WTC11 (cell line): ENCODE measurements at regions not wholly inside any gene's neighbourhood (a gene's known extent, or its start where the extent isn't known, plus 50 kb on each side); places are given as distances from the start of the nearest gene placed in this dataset.
"Not testable (repeated sequence)": the region's sequence is repeated elsewhere in the genome, so short reads cannot be mapped to it uniquely, and the experiment has no call there.

ENCODE experiments used
- ATAC-seq: fragments of 200-7000 bp; cut with Tn5 transposase; 2 replicates; pipeline ENCODE4 v1.10.0; 2021; ENCODE audit warnings: mild to moderate bottlenecking, moderate library complexity
- CTCF ChIA-PET: fragments of 300-600 bp; sonication (Branson Sonifier 250); formaldehyde crosslinking; loops from one replicate; lab custom pipeline; 2021; ENCODE audit warnings: antibody characterized with exemption; lab: Charles Lee
- POLR2A ChIA-PET: fragments of 350-600 bp; sonication (Branson Sonifier 250); formaldehyde crosslinking; loops from one replicate; lab custom pipeline; 2021; ENCODE audit warnings: antibody characterized with exemption; lab: Charles Lee
- DNase-seq: peaks from one replicate; pipeline ENCODE4 v3.0.0; 2021; ENCODE audit warnings: low spot score
- H3K27ac Mint-ChIP-seq: 2 replicates; pipeline ENCODE4 v1.8.0; 2021; ENCODE audit warnings: mixed read lengths
- H3K27me3 Mint-ChIP-seq: 2 replicates; pipeline ENCODE4 v1.8.0; 2021; ENCODE audit warnings: low read depth, mild to moderate bottlenecking, moderate library complexity, mixed read lengths
- H3K36me3 Mint-ChIP-seq: 2 replicates; pipeline ENCODE4 v1.8.0; 2021; ENCODE audit warnings: mixed read lengths
- H3K4me1 Mint-ChIP-seq: 2 replicates; pipeline ENCODE4 v1.8.0; 2022; ENCODE audit warnings: mixed read lengths
- H3K4me3 Mint-ChIP-seq: 2 replicates; pipeline ENCODE4 v1.8.0; 2021; ENCODE audit warnings: mild to moderate bottlenecking, moderate library complexity, mixed read lengths
- H3K9me3 Mint-ChIP-seq: 2 replicates; pipeline ENCODE4 v1.8.0; 2021; ENCODE audit warnings: mixed read lengths

DNA sequence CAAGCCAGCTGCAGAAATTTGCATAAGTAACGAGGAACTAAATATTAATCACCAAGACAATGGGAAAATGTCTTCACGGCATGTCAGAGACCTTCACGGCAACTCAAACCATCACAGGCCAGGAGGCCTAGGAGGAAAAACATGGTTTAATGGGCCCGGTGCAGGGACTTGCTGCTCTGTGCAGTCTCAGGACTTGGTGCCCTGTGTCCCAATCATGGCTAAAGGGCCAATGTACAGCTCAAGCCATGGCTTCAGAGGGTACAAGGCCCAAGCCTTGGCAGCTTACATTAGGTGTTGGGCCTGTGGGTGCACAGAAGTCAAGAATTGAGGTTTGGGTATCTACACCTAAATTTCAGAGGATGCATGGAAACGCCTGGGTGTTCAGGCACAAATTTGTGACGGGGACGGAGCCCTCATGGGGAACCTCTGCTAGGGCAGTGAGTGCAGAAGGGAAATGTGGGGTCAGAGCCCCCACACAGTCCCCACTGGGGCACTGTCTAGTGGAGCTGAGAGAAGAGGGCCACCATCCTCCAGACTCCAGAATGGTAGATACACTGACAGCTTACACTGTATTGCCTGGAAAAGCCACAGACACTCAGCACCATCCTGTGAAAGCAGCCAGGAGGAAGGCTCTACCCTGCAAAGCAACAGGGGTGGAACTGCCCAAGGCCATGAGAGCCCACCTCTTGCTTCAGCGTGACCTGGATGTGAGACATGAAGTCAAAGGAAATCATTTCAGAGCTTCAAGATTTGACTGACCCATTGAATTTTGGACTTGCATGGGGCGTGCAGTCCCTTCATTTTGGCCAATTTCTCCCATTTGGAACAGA lies 5284.3 kb upstream of the TPTE start:
- H3K4me3 Mint-ChIP-seq, CTCF ChIA-PET, POLR2A ChIA-PET, DNase-seq, H3K27ac Mint-ChIP-seq, ATAC-seq, H3K4me1 Mint-ChIP-seq: not testable (repeated sequence)
- Mint-ChIP-seq H3K27me3 (peaks cover 56% of the 10 kb centered on the region), H3K9me3 (peaks cover 91% of the 10 kb centered on the region), H3K36me3 (peaks cover 89% of the 10 kb centered on the region)

DNA sequence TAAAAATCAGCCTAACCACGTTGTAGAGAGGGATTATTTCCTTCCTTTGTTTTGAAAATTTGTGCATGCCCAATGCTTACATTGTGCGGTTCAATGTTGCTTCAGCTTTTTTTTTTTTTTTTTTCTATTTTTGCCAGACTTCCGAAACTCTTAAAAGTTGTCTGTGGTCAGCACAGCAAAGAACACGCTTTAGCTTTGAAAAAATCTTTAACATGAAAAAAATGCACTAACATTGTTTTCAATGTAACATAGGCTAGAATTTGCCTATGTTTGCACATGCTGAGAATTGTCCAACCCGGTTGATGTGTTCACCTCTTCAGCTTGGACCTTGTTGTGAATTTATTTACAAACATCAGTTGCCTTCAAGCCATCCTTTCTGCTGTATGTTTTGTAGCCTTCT lies 5280.9 kb upstream of the TPTE start:
- CTCF ChIA-PET, POLR2A ChIA-PET, ATAC-seq, H3K4me3 Mint-ChIP-seq, H3K4me1 Mint-ChIP-seq, DNase-seq, H3K27ac Mint-ChIP-seq: not testable (repeated sequence)
- H3K9me3 Mint-ChIP-seq: peaks cover 92% of the 10 kb centered on the region
- H3K36me3 Mint-ChIP-seq: peaks cover 89% of the 10 kb centered on the region
- peaks cover 46% of the 10 kb centered on the region for H3K27me3 Mint-ChIP-seq

DNA sequence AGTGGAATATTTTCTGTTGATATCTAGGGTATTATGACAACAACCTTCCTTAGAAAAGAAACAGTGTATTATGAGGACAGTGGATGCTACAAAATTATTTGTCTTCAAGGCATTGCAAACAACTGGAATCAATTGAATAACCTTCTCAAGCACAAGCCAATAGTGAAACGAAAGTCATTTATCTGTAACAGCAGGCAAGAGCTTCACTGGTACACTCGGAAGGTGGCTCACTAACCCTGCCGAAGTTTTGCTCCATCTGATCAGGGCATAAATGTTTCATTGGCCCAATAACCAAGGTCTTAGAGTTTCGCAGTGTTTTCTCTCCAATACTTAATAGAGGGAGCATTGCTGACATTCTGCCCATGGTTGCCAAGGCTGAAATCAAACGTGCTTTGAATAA lies 5278.7 kb upstream of the TPTE start:
- POLR2A ChIA-PET, H3K4me1 Mint-ChIP-seq, DNase-seq, CTCF ChIA-PET, ATAC-seq, H3K4me3 Mint-ChIP-seq, H3K27ac Mint-ChIP-seq: not testable (repeated sequence)
- H3K36me3 Mint-ChIP-seq: peaks cover 87% of the 10 kb centered on the region
- peaks cover 92% of the 10 kb centered on the region for H3K9me3 Mint-ChIP-seq
- H3K27me3 Mint-ChIP-seq: peaks cover 40% of the 10 kb centered on the region

DNA sequence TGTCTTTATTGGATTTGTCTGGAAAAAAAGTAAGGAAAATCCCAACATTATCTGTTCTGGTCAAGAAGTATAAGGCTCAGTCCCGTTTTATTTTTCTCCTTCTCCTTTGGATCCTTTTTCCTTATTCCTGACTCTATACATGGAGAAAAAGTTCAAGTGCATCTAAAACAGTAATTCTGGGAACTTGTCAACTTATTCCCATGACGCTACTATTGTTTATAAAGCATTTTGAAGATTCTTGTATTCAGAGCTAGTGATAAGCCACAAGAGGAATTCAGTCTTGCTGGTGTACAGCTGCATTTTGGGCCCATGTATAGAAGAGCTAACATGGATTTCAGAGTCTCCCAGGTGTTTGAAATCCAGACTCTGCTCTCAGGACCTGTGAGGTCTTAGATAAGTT lies 5278.1 kb upstream of the TPTE start:
- H3K4me3 Mint-ChIP-seq, ATAC-seq, H3K4me1 Mint-ChIP-seq, CTCF ChIA-PET, DNase-seq, H3K27ac Mint-ChIP-seq, POLR2A ChIA-PET: not testable (repeated sequence)
- Mint-ChIP-seq H3K9me3 (peaks cover 92% of the 10 kb centered on the region), H3K27me3 (peaks cover 37% of the 10 kb centered on the region), H3K36me3 (peaks cover 86% of the 10 kb centered on the region)

DNA sequence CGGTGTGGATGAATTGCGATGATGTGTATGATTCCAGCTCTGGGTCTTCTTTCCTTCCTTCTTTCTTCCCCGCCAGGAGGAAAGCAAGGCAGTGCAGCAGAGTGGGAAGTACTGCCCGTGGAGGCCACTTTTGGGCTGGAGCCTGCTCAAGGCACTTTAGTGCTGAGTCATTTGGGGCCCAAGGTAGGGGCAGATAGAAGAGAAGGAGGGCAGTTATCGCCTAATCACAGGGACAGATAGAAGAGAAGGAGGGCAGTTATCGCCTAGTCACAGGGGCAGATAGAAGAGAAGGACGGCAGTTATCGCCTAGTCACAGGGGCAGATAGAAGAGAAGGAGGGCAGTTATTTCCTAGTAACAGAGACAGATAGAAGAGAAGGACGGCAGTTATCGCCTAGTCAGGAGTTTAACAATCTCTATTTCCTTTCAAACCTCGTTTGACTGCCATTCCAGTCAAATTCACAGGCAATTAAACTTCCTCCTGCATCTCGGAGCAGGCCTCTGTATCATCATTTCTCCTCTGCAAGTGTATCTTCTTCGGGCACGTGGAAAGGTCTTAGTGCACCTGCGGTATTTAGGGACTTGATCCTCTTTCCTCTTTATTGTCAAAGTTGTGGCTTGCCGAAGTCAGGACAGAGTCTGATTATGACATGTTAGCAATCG lies 5277.5 kb upstream of the TPTE start:
- ATAC-seq, DNase-seq, H3K4me3 Mint-ChIP-seq, POLR2A ChIA-PET, H3K27ac Mint-ChIP-seq, CTCF ChIA-PET, H3K4me1 Mint-ChIP-seq: not testable (repeated sequence)
- Mint-ChIP-seq H3K9me3 (peaks cover 95% of the 10 kb centered on the region), H3K36me3 (peaks cover 90% of the 10 kb centered on the region), H3K27me3 (peaks cover 41% of the 10 kb centered on the region)

DNA sequence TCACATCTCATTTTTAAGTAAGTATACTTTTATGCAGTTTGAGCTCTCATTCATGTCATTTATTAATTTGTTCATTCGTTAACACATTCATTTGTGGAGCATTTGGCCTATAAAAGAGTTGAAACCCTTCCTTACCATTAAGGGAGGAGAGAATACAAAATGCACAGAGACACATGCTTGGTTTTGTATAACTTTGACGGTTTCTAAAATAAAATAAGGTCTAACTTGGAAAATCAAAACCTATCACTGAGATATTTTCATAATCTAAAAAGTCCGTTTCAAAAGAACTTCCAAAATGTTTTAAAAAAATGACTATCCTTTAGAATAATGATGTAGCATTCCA lies 5277.0 kb upstream of the TPTE start:
- peaks cover 90% of the 10 kb centered on the region for H3K36me3 Mint-ChIP-seq
- H3K4me3 Mint-ChIP-seq, H3K4me1 Mint-ChIP-seq, H3K27ac Mint-ChIP-seq, CTCF ChIA-PET, POLR2A ChIA-PET, DNase-seq, ATAC-seq: not testable (repeated sequence)
- H3K9me3 Mint-ChIP-seq: peaks cover 96% of the 10 kb centered on the region
- peaks cover 42% of the 10 kb centered on the region for H3K27me3 Mint-ChIP-seq

DNA sequence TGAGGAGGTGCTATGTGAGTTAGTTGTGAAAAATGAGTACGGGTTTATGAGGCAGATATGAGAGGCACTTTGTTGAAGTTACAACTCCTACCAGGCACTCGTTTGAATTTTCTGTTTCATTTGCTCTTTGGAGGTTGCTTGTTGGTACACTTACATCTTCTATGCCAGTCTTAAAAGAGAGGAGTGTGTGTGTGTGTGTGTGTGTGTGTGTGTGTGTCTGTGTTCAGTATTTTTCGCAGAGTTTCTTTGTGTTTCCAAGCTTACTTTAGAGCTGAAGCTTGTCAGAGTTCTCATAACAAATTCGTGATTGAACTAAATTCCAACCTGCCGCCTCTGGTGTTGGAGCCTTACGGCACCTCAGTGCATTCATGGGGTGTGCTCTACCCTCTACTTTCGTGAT lies 5276.4 kb upstream of the TPTE start:
- H3K27ac Mint-ChIP-seq, ATAC-seq, CTCF ChIA-PET, H3K4me3 Mint-ChIP-seq, H3K4me1 Mint-ChIP-seq, POLR2A ChIA-PET, DNase-seq: not testable (repeated sequence)
- Mint-ChIP-seq H3K36me3 (peaks cover 90% of the 10 kb centered on the region), H3K27me3 (peaks cover 46% of the 10 kb centered on the region), H3K9me3 (peaks cover 96% of the 10 kb centered on the region)

DNA sequence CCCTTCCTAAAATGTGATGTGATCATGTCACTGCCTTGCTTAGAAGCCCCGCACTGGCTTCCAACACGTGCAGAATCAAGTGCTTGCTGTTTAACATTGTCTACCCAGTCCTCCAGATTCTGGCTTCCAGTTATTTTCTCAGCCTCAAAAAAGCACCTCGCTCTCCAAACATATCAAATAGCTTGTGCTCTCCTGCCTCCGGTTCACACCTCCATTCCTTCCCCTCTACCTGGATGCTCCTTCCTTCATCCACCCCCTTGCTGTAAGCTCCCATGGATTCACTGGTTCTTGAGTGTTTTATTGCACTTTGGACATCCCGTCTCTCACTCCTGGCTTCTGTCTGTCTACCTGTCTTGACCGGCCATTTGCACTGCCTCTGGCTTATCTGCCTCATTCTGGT lies 5275.0 kb upstream of the TPTE start:
- H3K4me3 Mint-ChIP-seq, H3K27ac Mint-ChIP-seq, POLR2A ChIA-PET, H3K4me1 Mint-ChIP-seq, DNase-seq, CTCF ChIA-PET, ATAC-seq: not testable (repeated sequence)
- Mint-ChIP-seq H3K27me3 (peaks cover 60% of the 10 kb centered on the region), H3K36me3 (peaks cover 94% of the 10 kb centered on the region), H3K9me3 (peaks cover 99% of the 10 kb centered on the region)

DNA sequence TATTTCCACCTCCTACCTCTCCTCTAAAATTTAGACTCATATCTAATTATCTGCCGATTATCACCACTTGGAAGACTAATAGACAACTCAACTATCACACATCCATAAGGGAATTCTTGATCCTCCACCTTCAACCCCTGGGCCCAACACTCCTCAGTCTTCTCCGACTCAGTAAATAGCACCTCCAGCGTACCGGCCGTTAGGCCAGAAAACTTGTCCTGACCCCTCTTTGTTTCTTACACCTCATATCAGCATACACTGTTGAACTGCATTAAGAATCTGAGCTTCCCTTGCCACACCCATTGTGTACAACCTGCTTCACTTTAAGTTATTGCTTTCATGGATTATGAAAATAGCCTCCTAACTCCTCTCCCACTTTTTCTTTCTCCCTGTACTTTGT lies 5274.0 kb upstream of the TPTE start:
- H3K4me1 Mint-ChIP-seq, ATAC-seq, H3K4me3 Mint-ChIP-seq, POLR2A ChIA-PET, CTCF ChIA-PET, H3K27ac Mint-ChIP-seq, DNase-seq: not testable (repeated sequence)
- Mint-ChIP-seq H3K36me3 (peaks cover 95% of the 10 kb centered on the region), H3K27me3 (peaks cover 62% of the 10 kb centered on the region), H3K9me3 (peaks cover 99% of the 10 kb centered on the region)

DNA sequence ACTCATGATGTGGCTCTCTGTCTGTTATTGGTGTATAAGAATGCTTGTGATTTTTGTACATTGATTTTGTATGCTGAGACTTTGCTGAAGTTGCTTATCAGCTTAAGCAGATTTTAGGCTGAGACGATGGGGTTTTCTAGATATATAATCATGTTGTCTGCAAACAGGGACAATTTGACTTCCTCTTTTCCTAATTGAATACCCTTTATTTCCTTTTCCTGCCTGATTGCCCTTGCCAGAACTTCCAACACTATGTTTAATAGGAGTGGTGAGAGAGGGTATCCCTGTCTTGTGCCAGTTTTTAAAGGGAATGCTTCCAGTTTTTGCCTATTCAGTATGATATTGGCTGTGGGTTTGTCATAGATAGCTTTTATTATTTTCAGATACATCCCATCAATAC lies 5271.3 kb upstream of the TPTE start:
- H3K27me3 Mint-ChIP-seq: peaks cover 59% of the 10 kb centered on the region
- H3K27ac Mint-ChIP-seq, H3K4me1 Mint-ChIP-seq, ATAC-seq, POLR2A ChIA-PET, CTCF ChIA-PET, H3K4me3 Mint-ChIP-seq, DNase-seq: not testable (repeated sequence)
- H3K9me3 Mint-ChIP-seq: peaks cover 89% of the 10 kb centered on the region
- H3K36me3 Mint-ChIP-seq: peaks cover 86% of the 10 kb centered on the region

DNA sequence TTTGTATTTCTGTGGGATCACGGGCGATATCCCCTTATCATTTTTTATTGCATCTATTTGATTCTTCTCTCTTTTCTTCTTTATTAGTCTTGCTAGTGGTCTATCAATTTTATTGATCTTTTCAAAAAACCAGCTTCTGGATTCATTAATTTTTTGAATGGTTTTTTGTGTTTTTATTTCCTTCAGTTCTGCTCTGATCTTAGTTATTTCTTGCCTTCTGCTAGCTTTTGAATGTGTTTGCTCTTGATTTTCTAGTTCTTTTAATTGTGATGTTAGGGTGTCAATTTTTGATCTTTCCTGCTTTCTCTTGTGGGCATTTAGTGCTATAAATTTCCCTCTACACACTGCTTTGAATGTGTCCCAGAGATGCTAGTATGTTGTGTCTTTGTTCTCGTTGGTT lies 5270.2 kb upstream of the TPTE start:
- POLR2A ChIA-PET, CTCF ChIA-PET, DNase-seq, H3K27ac Mint-ChIP-seq, H3K4me1 Mint-ChIP-seq, ATAC-seq, H3K4me3 Mint-ChIP-seq: not testable (repeated sequence)
- Mint-ChIP-seq H3K36me3 (peaks cover 77% of the 10 kb centered on the region), H3K9me3 (peaks cover 79% of the 10 kb centered on the region), H3K27me3 (peaks cover 58% of the 10 kb centered on the region)

DNA sequence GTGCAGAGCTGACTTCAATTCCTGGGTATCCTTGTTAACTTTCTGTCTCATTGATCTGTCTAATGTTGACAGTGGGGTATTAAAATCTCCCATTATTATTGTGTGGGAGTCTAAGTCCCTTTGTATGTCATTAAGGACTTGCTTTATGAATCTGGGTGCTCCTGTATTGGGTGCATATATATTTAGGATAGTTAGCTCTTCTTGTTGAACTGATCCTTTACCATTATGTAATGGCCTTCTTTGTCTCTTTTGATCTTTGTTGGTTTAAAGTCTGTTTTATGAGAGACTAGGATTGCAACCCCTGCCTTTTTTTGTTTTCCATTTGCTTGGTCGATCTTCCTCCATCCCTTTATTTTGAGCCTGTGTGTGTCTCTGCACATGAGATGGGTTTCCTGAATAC lies 5269.5 kb upstream of the TPTE start:
- DNase-seq, ATAC-seq, CTCF ChIA-PET, H3K4me3 Mint-ChIP-seq, POLR2A ChIA-PET, H3K4me1 Mint-ChIP-seq, H3K27ac Mint-ChIP-seq: not testable (repeated sequence)
- H3K27me3 Mint-ChIP-seq: peaks cover 53% of the 10 kb centered on the region
- H3K36me3 Mint-ChIP-seq: peaks cover 70% of the 10 kb centered on the region
- peaks cover 72% of the 10 kb centered on the region for H3K9me3 Mint-ChIP-seq
